Vagina (tissue), 2 donors: ENCODE measurements at regions not wholly inside any gene's neighbourhood (a gene's known extent, or its start where the extent isn't known, plus 50 kb on each side); places are given as distances from the start of the nearest gene placed in this dataset.

ENCODE experiments used
- DNase-seq, 2 donors: peaks; one replicate each; pipeline ENCODE4 v3.0.0-alpha.2; 2017; ENCODE audit errors: extremely low spot score in 2 of 2
- H3K27ac ChIP-seq: fragments of 200-600 bp; sonication (generic); one replicate; pipeline ENCODE4 v1.5.1; 2019
- H3K27me3 ChIP-seq: fragments of 200-600 bp; sonication (generic); one replicate; pipeline ENCODE4 v1.5.1; 2019
- H3K36me3 ChIP-seq, 2 donors: fragments of 200-600 bp; sonication (generic); one replicate each; pipeline ENCODE4 v1.5.1; 2017 to 2019
- H3K4me1 ChIP-seq: fragments of 200-600 bp; sonication (generic); one replicate; pipeline ENCODE4 v1.5.1; 2019
- H3K4me3 ChIP-seq, 2 donors: fragments of 200-600 bp; sonication (generic); 1 replicate in 1 of 2; 2 replicates in 1 of 2; pipeline ENCODE4 v1.5.1; 2016 to 2019
- H3K9me3 ChIP-seq: fragments of 200-600 bp; sonication (generic); one replicate; pipeline ENCODE4 v1.5.1; 2019
- POLR2A ChIP-seq, 2 donors: fragments of 450-650 bp; IDR thresholded peaks; one replicate each; pipeline ENCODE4 v1.6.1; 2017; ENCODE audit warnings: antibody characterized with exemption in 2 of 2, mild to moderate bottlenecking in 2 of 2, moderate library complexity in 2 of 2
- POLR2AphosphoS5 ChIP-seq, 2 donors: sonication (generic); formaldehyde crosslinking; IDR thresholded peaks; one replicate each; pipeline ENCODE4 v1.9.0; 2017; ENCODE audit warnings: antibody characterized with exemption in 2 of 2, mild to moderate bottlenecking in 2 of 2, low read depth in 1 of 2; ENCODE audit not compliant: insufficient read depth in 1 of 2
- intact Hi-C: fragments of 100-400 bp; cut with DNase I; formaldehyde crosslinking; loops from one replicate; pipeline ENCODE4 v1.15.1; 2023
- TF ChIP-seq, protein P1 (sequence below), 3 experiments: fragments of 450-650 bp in 2 of 3; fragments of 200-600 bp in 1 of 3; sonication (generic) in 1 of 3; IDR thresholded peaks; one replicate each; pipeline ENCODE4 v1.5.1; 2017 to 2019; ENCODE audit warnings: antibody characterized with exemption in 3 of 3, mild to moderate bottlenecking in 2 of 3, moderate library complexity in 2 of 3

DNA sequence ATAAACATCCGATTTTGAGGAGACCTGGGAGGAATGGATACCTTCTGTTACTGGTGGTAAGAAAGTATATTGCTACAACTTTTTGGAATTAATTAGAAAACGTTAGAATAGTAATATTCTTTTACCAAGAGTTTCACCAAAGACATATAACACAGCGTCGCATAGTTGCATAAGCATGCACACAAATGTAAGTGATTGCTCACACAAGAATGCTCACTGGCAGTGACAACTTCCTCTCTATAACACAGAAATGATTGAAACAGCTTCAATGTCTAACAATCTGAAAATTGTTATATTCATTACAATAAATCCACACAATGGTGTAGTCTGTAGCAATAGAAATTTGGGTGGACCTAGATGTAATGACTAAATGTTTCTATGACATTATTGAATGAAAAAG, 998.6 kb downstream of the TTLL7 start:
- no peaks in the 10 kb centered on the region for H3K27me3 ChIP-seq

DNA sequence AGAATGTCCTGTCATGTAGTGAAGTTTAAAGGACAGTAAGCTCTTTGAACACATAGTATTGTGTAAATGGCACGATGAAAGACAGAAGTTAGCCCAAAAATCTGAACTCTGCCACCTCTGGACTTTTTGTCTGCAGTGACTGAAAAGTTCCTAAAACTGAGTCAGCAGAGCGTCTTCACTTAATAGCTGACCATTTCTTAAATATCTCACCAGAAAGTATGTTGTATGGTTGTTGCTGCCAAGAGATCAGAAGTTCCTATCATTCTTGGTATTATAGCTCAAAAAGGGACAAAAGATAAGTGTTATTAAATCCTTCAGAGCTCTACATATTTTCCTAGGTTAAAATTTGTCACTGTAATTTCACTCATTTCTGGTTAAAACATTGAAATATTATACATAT, 1003.0 kb downstream of the TTLL7 start:
- no peaks in the 10 kb centered on the region for H3K36me3 ChIP-seq

More for the DNA sequence above, 998.6 kb downstream of the TTLL7 start:
- no peaks in the 10 kb centered on the region for H3K4me1 ChIP-seq
- H3K9me3 ChIP-seq, result no peaks in the 10 kb centered on the region
- no peaks in the 10 kb centered on the region for H3K36me3 ChIP-seq
- TF ChIP-seq, protein P1, sequence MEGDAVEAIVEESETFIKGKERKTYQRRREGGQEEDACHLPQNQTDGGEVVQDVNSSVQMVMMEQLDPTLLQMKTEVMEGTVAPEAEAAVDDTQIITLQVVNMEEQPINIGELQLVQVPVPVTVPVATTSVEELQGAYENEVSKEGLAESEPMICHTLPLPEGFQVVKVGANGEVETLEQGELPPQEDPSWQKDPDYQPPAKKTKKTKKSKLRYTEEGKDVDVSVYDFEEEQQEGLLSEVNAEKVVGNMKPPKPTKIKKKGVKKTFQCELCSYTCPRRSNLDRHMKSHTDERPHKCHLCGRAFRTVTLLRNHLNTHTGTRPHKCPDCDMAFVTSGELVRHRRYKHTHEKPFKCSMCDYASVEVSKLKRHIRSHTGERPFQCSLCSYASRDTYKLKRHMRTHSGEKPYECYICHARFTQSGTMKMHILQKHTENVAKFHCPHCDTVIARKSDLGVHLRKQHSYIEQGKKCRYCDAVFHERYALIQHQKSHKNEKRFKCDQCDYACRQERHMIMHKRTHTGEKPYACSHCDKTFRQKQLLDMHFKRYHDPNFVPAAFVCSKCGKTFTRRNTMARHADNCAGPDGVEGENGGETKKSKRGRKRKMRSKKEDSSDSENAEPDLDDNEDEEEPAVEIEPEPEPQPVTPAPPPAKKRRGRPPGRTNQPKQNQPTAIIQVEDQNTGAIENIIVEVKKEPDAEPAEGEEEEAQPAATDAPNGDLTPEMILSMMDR (IDR thresholded peaks at IDR 0.05), result no peak
- no peak for TF ChIP-seq POLR2A (IDR thresholded peaks at IDR 0.05)
- TF ChIP-seq POLR2AphosphoS5 (IDR thresholded peaks at IDR 0.05; ENCODE audit: insufficient read depth in 1 of 2, low read depth in 1 of 2), result no peak
- no peak overlapping the region for H3K27ac ChIP-seq
- H3K4me3 ChIP-seq, result no peak overlapping the region
- intact Hi-C loops, result no loop called here
- no peak for DNase-seq

DNA sequence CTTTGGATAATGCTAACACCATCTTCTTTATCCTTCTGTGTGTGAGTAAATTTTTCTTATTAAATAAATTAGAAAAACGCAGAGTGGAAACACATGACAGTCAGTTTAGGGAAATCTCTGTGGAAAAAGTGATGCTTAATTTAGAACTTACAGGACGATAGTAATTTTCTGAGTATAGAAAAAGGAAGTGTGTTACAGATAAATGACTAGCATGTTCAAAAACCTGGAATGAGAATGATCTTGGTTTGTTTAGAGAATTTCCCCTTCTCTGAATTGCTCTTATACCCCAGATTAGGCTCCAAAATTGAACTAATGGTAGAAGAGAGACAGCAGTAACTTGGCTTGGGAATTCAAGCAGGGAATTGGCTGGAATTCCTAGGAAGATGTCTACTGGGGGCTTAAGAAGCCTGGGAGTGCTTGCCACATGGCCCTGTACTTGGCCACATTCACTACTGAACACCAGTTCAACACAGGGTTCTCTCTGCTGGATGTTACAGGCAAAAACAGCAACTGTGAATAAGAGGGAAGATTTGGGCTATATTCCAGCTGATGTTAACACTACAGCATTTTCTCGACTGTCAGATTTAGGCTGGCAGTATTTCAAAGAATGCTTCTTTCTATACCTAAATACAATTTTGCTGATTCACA, 1004.2 kb downstream of the TTLL7 start:
- no peak overlapping the region for H3K27ac ChIP-seq
- TF ChIP-seq POLR2A (IDR thresholded peaks at IDR 0.05) (no peak), POLR2AphosphoS5 (IDR thresholded peaks at IDR 0.05; ENCODE audit: insufficient read depth in 1 of 2, low read depth in 1 of 2) (no peak)
- TF ChIP-seq, protein P1 (IDR thresholded peaks at IDR 0.05), result no peak
- H3K9me3 ChIP-seq, result no peaks in the 10 kb centered on the region
- no peak for DNase-seq
- no peaks in the 10 kb centered on the region for H3K27me3 ChIP-seq
- H3K4me1 ChIP-seq, result no peaks in the 10 kb centered on the region
- H3K36me3 ChIP-seq, result no peaks in the 10 kb centered on the region
- H3K4me3 ChIP-seq, result no peak overlapping the region
- intact Hi-C loops, result no loop called here

More for the DNA sequence above, 1003.0 kb downstream of the TTLL7 start:
- Histone ChIP-seq H3K9me3 (no peaks in the 10 kb centered on the region), H3K4me1 (no peaks in the 10 kb centered on the region), H3K27me3 (no peaks in the 10 kb centered on the region), H3K4me3 (no peak overlapping the region), H3K27ac (no peak overlapping the region)
- DNase-seq, result no peak
- intact Hi-C loops, result no loop called here
- TF ChIP-seq POLR2AphosphoS5 (IDR thresholded peaks at IDR 0.05; ENCODE audit: insufficient read depth in 1 of 2, low read depth in 1 of 2) (no peak), POLR2A (IDR thresholded peaks at IDR 0.05) (no peak)
- TF ChIP-seq, protein P1 (IDR thresholded peaks at IDR 0.05), result no peak

DNA sequence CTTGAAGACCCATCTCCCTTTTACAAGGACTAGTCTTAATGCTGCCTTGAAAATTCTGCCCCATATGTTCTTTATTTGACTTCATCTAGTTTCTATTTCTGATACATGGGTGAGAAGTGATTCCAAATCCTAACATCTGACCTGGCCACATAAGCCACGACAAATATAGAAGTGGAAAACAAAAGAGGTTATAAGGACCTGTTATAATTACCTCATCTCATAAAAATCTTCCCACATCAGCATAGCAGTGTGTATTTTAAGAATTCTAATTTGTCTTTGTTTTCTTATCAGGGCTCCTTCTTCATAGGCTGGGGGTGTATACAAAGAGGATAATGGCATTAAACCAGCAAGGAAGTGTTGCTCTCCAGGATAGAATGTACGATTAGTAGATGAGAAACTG, 1007.4 kb downstream of the TTLL7 start:
- Histone ChIP-seq H3K27ac (no peak overlapping the region), H3K4me1 (no peaks in the 10 kb centered on the region), H3K4me3 (no peak overlapping the region), H3K27me3 (no peaks in the 10 kb centered on the region), H3K36me3 (no peaks in the 10 kb centered on the region), H3K9me3 (no peaks in the 10 kb centered on the region)
- no peak for DNase-seq
- TF ChIP-seq, protein P1 (IDR thresholded peaks at IDR 0.05), result no peak
- TF ChIP-seq POLR2A (IDR thresholded peaks at IDR 0.05) (no peak), POLR2AphosphoS5 (IDR thresholded peaks at IDR 0.05; ENCODE audit: insufficient read depth in 1 of 2, low read depth in 1 of 2) (no peak)
- intact Hi-C loops, result no loop called here

DNA sequence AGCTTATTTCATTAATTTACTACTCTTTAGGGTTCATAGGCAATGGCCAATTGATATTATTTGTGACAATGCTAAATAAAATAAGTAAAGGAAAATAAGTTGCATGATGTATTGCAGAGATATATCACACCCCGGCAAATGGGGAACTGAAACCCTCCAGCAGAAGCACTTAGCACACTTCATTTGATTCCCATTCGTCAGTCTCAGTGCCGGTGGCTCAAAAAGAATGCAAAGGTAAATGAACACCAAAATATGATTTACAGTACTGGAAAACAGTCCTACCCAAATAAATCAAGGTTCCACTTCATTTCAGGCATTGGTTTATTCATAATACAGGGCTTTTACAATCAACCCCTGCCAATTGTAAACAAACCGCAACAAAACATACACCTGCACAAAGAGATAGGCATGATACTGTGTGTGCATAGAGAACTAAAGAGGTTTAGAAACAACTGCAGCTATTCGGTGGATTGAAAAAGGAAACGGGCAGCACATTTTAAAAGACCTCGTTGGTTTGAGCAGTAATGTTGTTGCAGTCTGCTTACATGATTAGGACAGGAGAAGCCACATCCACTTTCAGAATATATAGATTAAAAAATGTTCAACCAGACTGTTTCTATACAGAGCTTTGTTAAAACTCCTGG, 1019.2 kb downstream of the TTLL7 start:
- no peaks in the 10 kb centered on the region for H3K9me3 ChIP-seq
- no peak overlapping the region for H3K27ac ChIP-seq
- H3K27me3 ChIP-seq, result no peaks in the 10 kb centered on the region
- DNase-seq, result no peak
- TF ChIP-seq, protein P1 (IDR thresholded peaks at IDR 0.05), result no peak
- no peak for TF ChIP-seq POLR2A (IDR thresholded peaks at IDR 0.05)
- no peak for TF ChIP-seq POLR2AphosphoS5 (IDR thresholded peaks at IDR 0.05; ENCODE audit: insufficient read depth in 1 of 2, low read depth in 1 of 2)
- no peaks in the 10 kb centered on the region for H3K4me1 ChIP-seq
- H3K36me3 ChIP-seq, result no peaks in the 10 kb centered on the region
- no peak overlapping the region for H3K4me3 ChIP-seq
- intact Hi-C loops, result no loop called here
